Stomach (tissue), 8 donors: ENCODE measurements at regions not wholly inside any gene's neighbourhood (a gene's known extent, or its start where the extent isn't known, plus 50 kb on each side); places are given as distances from the start of the nearest gene placed in this dataset.
"Not testable (repeated sequence)": the region's sequence is repeated elsewhere in the genome, so short reads cannot be mapped to it uniquely, and the experiment has no call there.

Source experiments
- DNase-seq, 2 donors: peaks; one replicate each; pipeline versions ENCODE4 v3.0.0 to v3.0.0-alpha.2; 2013 to 2019
- H3K27ac ChIP-seq, 5 donors: fragments of 200-600 bp in 4 of 5; sonication (generic) in 4 of 5; one replicate each; pipeline ENCODE4 v1.5.1; 2013 to 2019; ENCODE audit warnings: mild to moderate bottlenecking in 1 of 5, moderate library complexity in 1 of 5
- H3K27me3 ChIP-seq, 3 donors: fragments of 200-600 bp; sonication (generic); one replicate each; pipeline ENCODE4 v1.5.1; 2017 to 2019; ENCODE audit warnings: mixed run types in 1 of 3
- H3K36me3 ChIP-seq, 4 donors: fragments of 200-600 bp; sonication (generic); 1 replicate in 3 of 4; 2 replicates in 1 of 4; pipeline ENCODE4 v1.5.1; 2016 to 2019
- H3K4me1 ChIP-seq, 4 donors: fragments of 200-600 bp; sonication (generic); one replicate each; pipeline ENCODE4 v1.5.1; 2016 to 2019
- H3K4me3 ChIP-seq, 4 donors: fragments of 200-600 bp; sonication (generic) in 3 of 4; one replicate each; pipeline ENCODE4 v1.5.1; 2016 to 2019; ENCODE audit warnings: mild to moderate bottlenecking in 1 of 4
- H3K9me3 ChIP-seq, 4 donors: fragments of 200-600 bp; sonication (generic); one replicate each; pipeline ENCODE4 v1.5.1; 2016 to 2019
- EP300 ChIP-seq: sonication (generic); formaldehyde crosslinking; IDR thresholded peaks from one replicate; pipeline ENCODE4 v1.6.1; 2017; ENCODE audit warnings: antibody characterized with exemption
- POLR2A ChIP-seq, 4 donors: fragments of 450-650 bp; IDR thresholded peaks; one replicate each; pipeline ENCODE4 v1.6.1; 2016; ENCODE audit warnings: antibody characterized with exemption in 4 of 4, control low read depth in 2 of 4, mild to moderate bottlenecking in 1 of 4, moderate library complexity in 1 of 4
- POLR2AphosphoS5 ChIP-seq, 3 donors: sonication (generic); formaldehyde crosslinking; IDR thresholded peaks; one replicate each; pipeline ENCODE4 v1.6.1; 2016; ENCODE audit warnings: antibody characterized with exemption in 3 of 3
- WGBS, 5 donors: extraction: QIAGEN DNeasy Blood & Tissue Kit in 3 of 5; methylation state at CpG; one replicate each; pipeline versions ENCODE4 v1.1.5 to v1.1.7; 2013 to 2018; 5-methylcytosine and 5-hydroxymethylcytosine counted together
- intact Hi-C: fragments of 100-400 bp; cut with DNase I; formaldehyde crosslinking; loops from one replicate; pipeline ENCODE4 v1.15.1; 2023; ENCODE audit warnings: low total_unique reads
- TF ChIP-seq, protein P1 (sequence below), 7 experiments: fragments of 450-650 bp in 4 of 7; fragments of 200-600 bp in 3 of 7; sonication (generic) in 3 of 7; IDR thresholded peaks; one replicate each; pipeline ENCODE4 v1.5.1; 2016 to 2019; ENCODE audit warnings: antibody characterized with exemption in 7 of 7, control low read depth in 2 of 7, mild to moderate bottlenecking in 1 of 7
- donor health status: healthy with polysubstance abuse.
- donor health status: Bipolar disorder and iron deficiency.
- donor health status: healthy.

DNA sequence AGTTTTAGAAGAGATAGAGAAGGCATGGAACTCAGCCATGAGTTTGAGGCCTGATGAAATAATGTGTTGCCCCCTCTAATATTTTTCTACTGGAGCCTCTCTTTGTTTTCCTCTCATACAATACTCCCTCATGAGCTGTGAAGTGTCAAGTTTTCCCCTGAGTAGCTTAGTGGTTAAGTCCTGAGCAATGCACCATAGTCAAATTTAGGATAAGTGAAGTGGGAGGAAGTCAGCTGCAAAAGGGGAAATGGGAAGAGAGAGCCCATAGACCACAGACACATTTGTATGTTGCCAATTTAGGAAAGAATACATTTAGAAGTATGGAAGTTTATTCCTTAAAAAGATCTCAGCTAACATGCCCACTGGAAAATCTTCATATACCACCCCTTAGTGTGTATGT lies 171.5 kb upstream of the NREP start:
- intact Hi-C loops = no loop called here

DNA sequence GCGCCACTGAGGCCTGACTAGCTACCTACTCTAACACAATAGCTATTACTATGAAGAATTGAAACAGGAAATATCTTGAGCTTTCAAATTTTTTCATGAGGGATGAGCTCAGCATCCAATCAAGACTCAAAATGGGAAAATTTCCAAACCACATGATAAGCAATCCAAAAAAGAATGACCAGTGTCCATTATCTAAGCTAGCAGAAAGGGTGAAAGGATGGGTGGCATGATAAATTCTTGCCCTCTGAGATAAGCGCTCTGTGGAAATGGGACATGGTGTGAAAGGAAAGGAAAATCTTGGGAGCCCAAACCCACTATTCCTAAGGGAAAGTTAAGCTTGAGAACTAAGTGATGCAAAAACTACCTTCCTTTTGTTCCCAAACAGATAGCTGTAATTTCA lies 170.2 kb upstream of the NREP start:
- no peaks in the 10 kb centered on the region for H3K9me3 ChIP-seq
- no peaks in the 10 kb centered on the region for H3K36me3 ChIP-seq
- DNase-seq = no peak
- WGBS, 5 donors = 86 to 100% (median 96%) methylated on average over 2 of the region's 2 CpGs
- H3K27ac ChIP-seq = no peak overlapping the region
- H3K27me3 ChIP-seq = no peaks in the 10 kb centered on the region
- intact Hi-C loops = no loop called here
- TF ChIP-seq POLR2A (IDR thresholded peaks at IDR 0.05) (no peak), EP300 (no peak), POLR2AphosphoS5 (IDR thresholded peaks at IDR 0.05) (no peak)
- TF ChIP-seq, protein P1, sequence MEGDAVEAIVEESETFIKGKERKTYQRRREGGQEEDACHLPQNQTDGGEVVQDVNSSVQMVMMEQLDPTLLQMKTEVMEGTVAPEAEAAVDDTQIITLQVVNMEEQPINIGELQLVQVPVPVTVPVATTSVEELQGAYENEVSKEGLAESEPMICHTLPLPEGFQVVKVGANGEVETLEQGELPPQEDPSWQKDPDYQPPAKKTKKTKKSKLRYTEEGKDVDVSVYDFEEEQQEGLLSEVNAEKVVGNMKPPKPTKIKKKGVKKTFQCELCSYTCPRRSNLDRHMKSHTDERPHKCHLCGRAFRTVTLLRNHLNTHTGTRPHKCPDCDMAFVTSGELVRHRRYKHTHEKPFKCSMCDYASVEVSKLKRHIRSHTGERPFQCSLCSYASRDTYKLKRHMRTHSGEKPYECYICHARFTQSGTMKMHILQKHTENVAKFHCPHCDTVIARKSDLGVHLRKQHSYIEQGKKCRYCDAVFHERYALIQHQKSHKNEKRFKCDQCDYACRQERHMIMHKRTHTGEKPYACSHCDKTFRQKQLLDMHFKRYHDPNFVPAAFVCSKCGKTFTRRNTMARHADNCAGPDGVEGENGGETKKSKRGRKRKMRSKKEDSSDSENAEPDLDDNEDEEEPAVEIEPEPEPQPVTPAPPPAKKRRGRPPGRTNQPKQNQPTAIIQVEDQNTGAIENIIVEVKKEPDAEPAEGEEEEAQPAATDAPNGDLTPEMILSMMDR (IDR thresholded peaks at IDR 0.05) = no peak
- H3K4me3 ChIP-seq = no peak overlapping the region
- peaks cover 0 to 6% (median 0%) of the 10 kb centered on the region in 4 donors for H3K4me1 ChIP-seq

More for the DNA sequence above, 171.5 kb upstream of the NREP start:
- Histone ChIP-seq H3K9me3 (no peaks in the 10 kb centered on the region), H3K36me3 (no peaks in the 10 kb centered on the region), H3K27ac (no peak overlapping the region), H3K4me1 (peaks cover 0 to 6% (median 0%) of the 10 kb centered on the region in 4 donors), H3K27me3 (no peaks in the 10 kb centered on the region), H3K4me3 (no peak overlapping the region)
- DNase-seq = no peak
- TF ChIP-seq POLR2AphosphoS5 (IDR thresholded peaks at IDR 0.05) (no peak), EP300 (no peak), POLR2A (IDR thresholded peaks at IDR 0.05) (no peak)
- TF ChIP-seq, protein P1 (IDR thresholded peaks at IDR 0.05) = no peak

DNA sequence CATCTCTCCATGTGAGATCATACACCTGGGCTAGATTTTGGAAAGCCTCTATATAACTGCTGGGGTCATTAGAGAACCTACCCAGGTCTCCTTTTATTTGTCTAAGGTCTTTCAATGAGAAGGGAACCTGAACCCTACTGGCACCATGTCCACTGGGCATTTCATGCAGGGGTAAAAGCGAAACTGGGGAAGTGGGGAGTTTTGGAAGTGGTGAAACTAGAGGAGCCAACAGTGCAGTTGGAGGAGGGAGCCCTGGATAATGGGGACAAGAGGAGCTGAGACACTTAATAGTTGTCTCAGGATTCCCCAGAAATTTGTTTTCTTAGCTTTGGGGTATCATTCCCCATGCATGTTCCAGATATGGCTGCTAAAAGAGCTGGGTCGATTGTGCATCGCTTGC lies 169.0 kb upstream of the NREP start:
- no peaks in the 10 kb centered on the region for H3K27me3 ChIP-seq
- intact Hi-C loops = no loop called here
- no peaks in the 10 kb centered on the region for H3K9me3 ChIP-seq
- H3K27ac ChIP-seq = no peak overlapping the region
- H3K36me3 ChIP-seq = no peaks in the 10 kb centered on the region
- peaks cover 0 to 6% (median 0%) of the 10 kb centered on the region in 4 donors for H3K4me1 ChIP-seq
- no peak overlapping the region for H3K4me3 ChIP-seq
- TF ChIP-seq POLR2AphosphoS5 (IDR thresholded peaks at IDR 0.05) (no peak), EP300 (no peak), POLR2A (IDR thresholded peaks at IDR 0.05) (no peak)
- TF ChIP-seq, protein P1 (IDR thresholded peaks at IDR 0.05) = no peak
- no peak for DNase-seq
- WGBS, 5 donors = 91 to 98% (median 94%) methylated on average over 3 of the region's 3 CpGs

DNA sequence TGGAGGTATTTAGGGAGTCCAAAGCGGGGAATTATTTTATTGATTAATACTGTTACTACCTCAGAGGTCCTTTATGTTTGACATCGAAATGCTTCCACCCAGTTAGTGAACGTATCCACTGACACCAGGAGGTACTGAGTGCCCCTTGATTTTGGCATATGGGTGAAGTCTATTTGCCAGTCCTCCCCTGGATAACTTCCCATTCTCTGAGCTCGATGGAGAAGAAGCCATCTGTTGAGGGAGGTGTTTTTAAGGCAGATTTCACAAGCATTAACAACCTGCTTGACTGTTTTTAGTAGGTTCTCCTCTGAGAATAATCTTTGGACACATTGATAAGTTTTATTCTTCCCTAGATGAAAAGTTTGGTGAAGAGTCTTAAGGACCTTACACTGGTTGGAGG lies 165.3 kb upstream of the NREP start:
- Histone ChIP-seq H3K4me1 (no peaks in the 10 kb centered on the region), H3K27ac (no peak overlapping the region), H3K4me3 (no peak overlapping the region), H3K27me3 (no peaks in the 10 kb centered on the region), H3K9me3 (no peaks in the 10 kb centered on the region), H3K36me3 (no peaks in the 10 kb centered on the region)
- no peak for TF ChIP-seq POLR2AphosphoS5 (IDR thresholded peaks at IDR 0.05)
- TF ChIP-seq EP300 = no peak
- TF ChIP-seq, protein P1 (IDR thresholded peaks at IDR 0.05) = no peak
- TF ChIP-seq POLR2A (IDR thresholded peaks at IDR 0.05) = no peak
- intact Hi-C loops = no loop called here
- WGBS, 5 donors = 86 to 91% (median 88%) methylated on average over 4 of the region's 4 CpGs
- DNase-seq = no peak

DNA sequence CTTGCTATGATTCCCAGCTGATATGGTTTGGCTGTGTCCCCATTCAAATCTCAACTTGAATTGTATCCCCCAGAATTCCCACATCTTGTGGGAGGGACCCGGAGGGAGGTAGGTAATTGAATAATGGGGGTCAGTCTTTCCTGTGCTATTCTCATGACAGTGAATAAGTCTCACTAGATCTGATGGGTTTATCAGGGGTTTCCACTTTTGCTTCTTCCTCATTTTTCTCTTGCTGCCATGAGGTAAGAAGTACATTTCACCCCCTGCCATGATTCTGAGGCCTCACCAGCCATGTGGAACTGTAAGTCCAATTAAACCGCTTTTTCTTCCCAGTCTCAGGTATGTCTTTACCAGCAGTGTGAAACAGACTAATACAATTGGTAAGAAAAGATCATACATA lies 164.7 kb upstream of the NREP start:
- H3K27me3 ChIP-seq, H3K36me3 ChIP-seq, intact Hi-C loops, DNase-seq, H3K4me3 ChIP-seq, H3K4me1 ChIP-seq, H3K27ac ChIP-seq, H3K9me3 ChIP-seq: not testable (repeated sequence)
- WGBS, 5 donors = 91 to 100% (median 94%) methylated on average over 2 of the region's 2 CpGs
